Activated naive CD8-positive, alpha-beta T cell treated with anti-CD3 and anti-CD28 coated beads, Interleukin-2, amount 10 ng/mL, durations not matched to agents 7 days and 5 days (primary cell): ENCODE measurements at regions not wholly inside any gene's neighbourhood (a gene's known extent, or its start where the extent isn't known, plus 50 kb on each side); places are given as distances from the start of the nearest gene placed in this dataset.

Experiments used
- ATAC-seq: fragments of 150-1000 bp; cut with Tn5 transposase; one replicate; pipeline ENCODE4 v1.10.0; 2021; ENCODE audit warnings: low read depth, moderate library complexity
- POLR2A ChIA-PET: fragments of 350-600 bp; sonication (Branson Sonifier 250); formaldehyde crosslinking; loops from one replicate; lab custom pipeline; 2021; ENCODE audit warnings: antibody characterized with exemption; lab: Charles Lee
- DNase-seq: peaks from one replicate; pipeline ENCODE4 v3.0.0; 2021
- H3K27ac Mint-ChIP-seq: one replicate; pipeline ENCODE4 v1.8.0; 2022; ENCODE audit warnings: mild to moderate bottlenecking, mixed read lengths
- H3K27me3 Mint-ChIP-seq: one replicate; pipeline ENCODE4 v1.8.0; 2022; ENCODE audit warnings: mild to moderate bottlenecking, moderate library complexity, mixed read lengths
- H3K36me3 Mint-ChIP-seq: one replicate; pipeline ENCODE4 v1.8.0; 2021; ENCODE audit warnings: mild to moderate bottlenecking, mixed read lengths
- H3K4me1 Mint-ChIP-seq: one replicate; pipeline ENCODE4 v1.8.0; 2021; ENCODE audit warnings: mixed read lengths
- H3K4me3 Mint-ChIP-seq: one replicate; pipeline ENCODE4 v1.8.0; 2022; ENCODE audit warnings: mild to moderate bottlenecking, moderate library complexity, mixed read lengths
- H3K9me3 Mint-ChIP-seq: one replicate; pipeline ENCODE4 v1.8.0; 2021; ENCODE audit warnings: mixed read lengths

GRCh38 chr11:109821511-109821910, 271.7 kb upstream of the ZC3H12C start:
- DNase-seq = no peak
- no peaks in the 10 kb centered on the region for H3K27me3 Mint-ChIP-seq
- H3K4me1 Mint-ChIP-seq = no peaks in the 10 kb centered on the region
- H3K9me3 Mint-ChIP-seq = no peaks in the 10 kb centered on the region
- no peaks in the 10 kb centered on the region for H3K36me3 Mint-ChIP-seq
- no peak for ATAC-seq
- no peak overlapping the region for H3K4me3 Mint-ChIP-seq
- POLR2A ChIA-PET = no interaction called here
- no peak overlapping the region for H3K27ac Mint-ChIP-seq

GRCh38 chr11:109822436-109823102, 270.6 kb upstream of the ZC3H12C start:
- H3K9me3 Mint-ChIP-seq = no peaks in the 10 kb centered on the region

GRCh38 chr11:109828387-109828786, 264.8 kb upstream of the ZC3H12C start:
- no peaks in the 10 kb centered on the region for H3K4me1 Mint-ChIP-seq
- ATAC-seq (no peak), DNase-seq (no peak)
- H3K4me3 Mint-ChIP-seq = no peak overlapping the region
- peaks cover 2% of the 10 kb centered on the region for H3K9me3 Mint-ChIP-seq
- H3K27ac Mint-ChIP-seq = no peak overlapping the region
- H3K36me3 Mint-ChIP-seq = no peaks in the 10 kb centered on the region
- H3K27me3 Mint-ChIP-seq = no peaks in the 10 kb centered on the region
- POLR2A ChIA-PET = no interaction called here

More at GRCh38 chr11:109822436-109823102, 270.6 kb upstream of the ZC3H12C start:
- Mint-ChIP-seq H3K4me3 (no peak overlapping the region), H3K27ac (no peak overlapping the region), H3K4me1 (no peaks in the 10 kb centered on the region), H3K36me3 (no peaks in the 10 kb centered on the region), H3K27me3 (no peaks in the 10 kb centered on the region)
- POLR2A ChIA-PET = no interaction called here
- no peak for DNase-seq
- no peak for ATAC-seq

GRCh38 chr11:109838026-109838425, 255.2 kb upstream of the ZC3H12C start:
- H3K27ac Mint-ChIP-seq = no peak overlapping the region
- POLR2A ChIA-PET = no interaction called here
- H3K4me1 Mint-ChIP-seq = no peaks in the 10 kb centered on the region
- ATAC-seq (no peak), DNase-seq (no peak)
- H3K9me3 Mint-ChIP-seq = no peaks in the 10 kb centered on the region
- H3K4me3 Mint-ChIP-seq = no peak overlapping the region
- H3K36me3 Mint-ChIP-seq = no peaks in the 10 kb centered on the region
- H3K27me3 Mint-ChIP-seq = peaks cover 3% of the 10 kb centered on the region

- Mint-ChIP-seq H3K9me3 (no peaks in the 10 kb centered on the region), H3K4me3 (no peak overlapping the region), H3K4me1 (no peaks in the 10 kb centered on the region), H3K36me3 (no peaks in the 10 kb centered on the region), H3K27ac (no peak overlapping the region), H3K27me3 (peaks cover 4% of the 10 kb centered on the region)
- POLR2A ChIA-PET = no interaction called here
- DNase-seq = no peak
- no peak for ATAC-seq
Measured at GRCh38 chr11:109845437-109845836, 247.8 kb upstream of the ZC3H12C start.

GRCh38 chr11:109847621-109848020, 245.6 kb upstream of the ZC3H12C start:
- Mint-ChIP-seq H3K4me3 (no peak overlapping the region), H3K27me3 (peaks cover 4% of the 10 kb centered on the region), H3K27ac (no peak overlapping the region), H3K36me3 (no peaks in the 10 kb centered on the region), H3K4me1 (no peaks in the 10 kb centered on the region), H3K9me3 (no peaks in the 10 kb centered on the region)
- DNase-seq (no peak), ATAC-seq (no peak)
- POLR2A ChIA-PET = no interaction called here

GRCh38 chr11:109849051-109849450, 244.1 kb upstream of the ZC3H12C start:
- POLR2A ChIA-PET = no interaction called here
- Mint-ChIP-seq H3K27ac (no peak overlapping the region), H3K4me3 (no peak overlapping the region), H3K27me3 (peaks cover 4% of the 10 kb centered on the region), H3K4me1 (no peaks in the 10 kb centered on the region), H3K36me3 (no peaks in the 10 kb centered on the region), H3K9me3 (no peaks in the 10 kb centered on the region)
- DNase-seq (no peak), ATAC-seq (no peak)

GRCh38 chr11:109849946-109850345, 243.2 kb upstream of the ZC3H12C start:
- no peak for ATAC-seq
- H3K27ac Mint-ChIP-seq = no peak overlapping the region
- DNase-seq = no peak
- H3K4me1 Mint-ChIP-seq = no peaks in the 10 kb centered on the region
- H3K36me3 Mint-ChIP-seq = no peaks in the 10 kb centered on the region
- H3K9me3 Mint-ChIP-seq = no peaks in the 10 kb centered on the region
- peaks cover 4% of the 10 kb centered on the region for H3K27me3 Mint-ChIP-seq
- POLR2A ChIA-PET = no interaction called here
- no peak overlapping the region for H3K4me3 Mint-ChIP-seq

- DNase-seq (no peak), ATAC-seq (no peak)
- peaks cover 4% of the 10 kb centered on the region for H3K27me3 Mint-ChIP-seq
- POLR2A ChIA-PET = no interaction called here
- no peaks in the 10 kb centered on the region for H3K36me3 Mint-ChIP-seq
- H3K27ac Mint-ChIP-seq = no peak overlapping the region
- no peak overlapping the region for H3K4me3 Mint-ChIP-seq
- no peaks in the 10 kb centered on the region for H3K9me3 Mint-ChIP-seq
- no peaks in the 10 kb centered on the region for H3K4me1 Mint-ChIP-seq
Measured at GRCh38 chr11:109851780-109852390, 241.3 kb upstream of the ZC3H12C start.

- no peak for DNase-seq
- Mint-ChIP-seq H3K9me3 (no peaks in the 10 kb centered on the region), H3K27me3 (peaks cover 4% of the 10 kb centered on the region), H3K4me1 (no peaks in the 10 kb centered on the region), H3K36me3 (no peaks in the 10 kb centered on the region), H3K27ac (no peak overlapping the region), H3K4me3 (no peak overlapping the region)
- ATAC-seq = no peak
- POLR2A ChIA-PET = no interaction called here
Measured at GRCh38 chr11:109853156-109853776, 239.9 kb upstream of the ZC3H12C start.

- DNase-seq (no peak), ATAC-seq (no peak)
- no peak overlapping the region for H3K4me3 Mint-ChIP-seq
- POLR2A ChIA-PET = no interaction called here
- no peaks in the 10 kb centered on the region for H3K9me3 Mint-ChIP-seq
- H3K27me3 Mint-ChIP-seq = peaks cover 9% of the 10 kb centered on the region
- H3K36me3 Mint-ChIP-seq = no peaks in the 10 kb centered on the region
- no peak overlapping the region for H3K27ac Mint-ChIP-seq
- no peaks in the 10 kb centered on the region for H3K4me1 Mint-ChIP-seq
Measured at GRCh38 chr11:109854731-109855130, 238.5 kb upstream of the ZC3H12C start.

- H3K27me3 Mint-ChIP-seq = peaks cover 6% of the 10 kb centered on the region
- POLR2A ChIA-PET = no interaction called here
- no peaks in the 10 kb centered on the region for H3K4me1 Mint-ChIP-seq
- DNase-seq (no peak), ATAC-seq (no peak)
- no peak overlapping the region for H3K4me3 Mint-ChIP-seq
- no peaks in the 10 kb centered on the region for H3K36me3 Mint-ChIP-seq
- no peak overlapping the region for H3K27ac Mint-ChIP-seq
- no peaks in the 10 kb centered on the region for H3K9me3 Mint-ChIP-seq
Measured at GRCh38 chr11:109856928-109857327, 236.3 kb upstream of the ZC3H12C start.

- POLR2A ChIA-PET = no interaction called here
- Mint-ChIP-seq H3K36me3 (no peaks in the 10 kb centered on the region), H3K4me3 (no peak overlapping the region), H3K9me3 (no peaks in the 10 kb centered on the region), H3K4me1 (no peaks in the 10 kb centered on the region), H3K27me3 (peaks cover 6% of the 10 kb centered on the region), H3K27ac (no peak overlapping the region)
- DNase-seq (no peak), ATAC-seq (no peak)
Measured at GRCh38 chr11:109857637-109858036, 235.6 kb upstream of the ZC3H12C start.

GRCh38 chr11:109858152-109858551, 235.0 kb upstream of the ZC3H12C start:
- POLR2A ChIA-PET = no interaction called here
- Mint-ChIP-seq H3K27me3 (peaks cover 6% of the 10 kb centered on the region), H3K4me1 (no peaks in the 10 kb centered on the region), H3K36me3 (no peaks in the 10 kb centered on the region), H3K27ac (no peak overlapping the region), H3K4me3 (no peak overlapping the region), H3K9me3 (no peaks in the 10 kb centered on the region)
- ATAC-seq (no peak), DNase-seq (no peak)
